Suppressor macrophage treated with lipopolysaccharide for 4 hours (primary cell): ENCODE measurements at regions not wholly inside any gene's neighbourhood (a gene's known extent, or its start where the extent isn't known, plus 50 kb on each side); places are given as distances from the start of the nearest gene placed in this dataset.

ENCODE experiments used
- DNase-seq: peaks from one replicate; pipeline ENCODE4 v3.0.0-alpha.2; 2020

GRCh38 chr4:149931431-149931830, 115.8 kb upstream of the IQCM start:
- DNase-seq = no peak

- no peak for DNase-seq
Observed at GRCh38 chr4:149932188-149932587, 116.5 kb upstream of the IQCM start.

- DNase-seq = no peak
Observed at GRCh38 chr4:149933120-149933519, 117.5 kb upstream of the IQCM start.

- DNase-seq = no peak
Observed at GRCh38 chr4:149933883-149934282, 118.2 kb upstream of the IQCM start.

- no peak for DNase-seq
Observed at GRCh38 chr4:149949381-149949780, 128.9 kb upstream of the DCLK2 start.

GRCh38 chr4:149951152-149951900, 126.9 kb upstream of the DCLK2 start:
- DNase-seq = no peak

GRCh38 chr4:149952101-149952500, 126.1 kb upstream of the DCLK2 start:
- DNase-seq = no peak

- no peak for DNase-seq
Observed at GRCh38 chr4:149952716-149953115, 125.5 kb upstream of the DCLK2 start.

GRCh38 chr4:149955780-149956390, 122.4 kb upstream of the DCLK2 start:
- no peak for DNase-seq

GRCh38 chr4:149956678-149957077, 121.6 kb upstream of the DCLK2 start:
- no peak for DNase-seq

- DNase-seq = peak; percentile 21
Observed at GRCh38 chr4:149961876-149962597, 116.2 kb upstream of the DCLK2 start.

- no peak for DNase-seq
Observed at GRCh38 chr4:149964001-149964796, 114.0 kb upstream of the DCLK2 start.

GRCh38 chr4:149965206-149965605, 113.0 kb upstream of the DCLK2 start:
- DNase-seq = no peak

- no peak for DNase-seq
Observed at GRCh38 chr4:149972407-149972806, 105.8 kb upstream of the DCLK2 start.

- no peak for DNase-seq
Observed at GRCh38 chr4:149973181-149973580, 105.1 kb upstream of the DCLK2 start.

- no peak for DNase-seq
Observed at GRCh38 chr4:149975172-149975571, 103.1 kb upstream of the DCLK2 start.

GRCh38 chr4:149980121-149980682, 98.0 kb upstream of the DCLK2 start:
- no peak for DNase-seq

GRCh38 chr4:149980941-149981340, 97.3 kb upstream of the DCLK2 start:
- DNase-seq = peak; percentile 59

GRCh38 chr4:149983401-149983800, 94.8 kb upstream of the DCLK2 start:
- DNase-seq = no peak

- DNase-seq = no peak
Observed at GRCh38 chr4:149983931-149984330, 94.3 kb upstream of the DCLK2 start.

GRCh38 chr4:149985981-149986380, 92.3 kb upstream of the DCLK2 start:
- no peak for DNase-seq

- DNase-seq = no peak
Observed at GRCh38 chr4:149986917-149987316, 91.3 kb upstream of the DCLK2 start.
